GM12878 (cell line): ENCODE measurements at regions not wholly inside any gene's neighbourhood (a gene's known extent, or its start where the extent isn't known, plus 50 kb on each side); places are given as distances from the start of the nearest gene placed in this dataset.

Source experiments
- CTCF ChIP-seq, 3 experiments: IDR thresholded peaks in 2 of 3; conservative IDR thresholded peaks in 1 of 3; 2 replicates each; pipeline ENCODE4 v1.5.1; 2011; ENCODE audit warnings: low read depth in 3 of 3, low read length in 3 of 3, mild to moderate bottlenecking in 3 of 3, control low read depth in 2 of 3, moderate library complexity in 2 of 3, inconsistent platforms in 1 of 3, mixed read lengths in 1 of 3; ENCODE audit not compliant: control insufficient read depth in 2 of 3, insufficient read depth in 1 of 3; ENCODE audit errors: extremely low read depth in 1 of 3
- HCFC1 ChIP-seq: fragments of 150-350 bp; IDR thresholded peaks from 2 replicates; pipeline ENCODE4 v1.6.1; 2014; ENCODE audit warnings: low read length
- RCOR1 ChIP-seq: conservative IDR thresholded peaks from 2 replicates; pipeline ENCODE4 v1.6.1; 2012; ENCODE audit warnings: low read depth, low read length, improper control_type of control experiment

- TF ChIP-seq RCOR1 (no peak), HCFC1 (no peak), CTCF (IDR thresholded peaks at IDR 0.05 in 2 of 3, conservative IDR thresholded peaks at IDR 0.05 in 1 of 3; ENCODE audit: control insufficient read depth in 2 of 3, extremely low read depth in 1 of 3, insufficient read depth in 1 of 3, low read depth in 3 of 3, low read length in 3 of 3) (no peak)
Measured at GRCh38 chr15:95594496-95594895, 736.0 kb upstream of the NR2F2 start.
